IMR-90 (cell line): ENCODE measurements at regions not wholly inside any gene's neighbourhood (a gene's known extent, or its start where the extent isn't known, plus 50 kb on each side); places are given as distances from the start of the nearest gene placed in this dataset.

Experiments
- ATAC-seq: fragments of 200-7000 bp; cut with Tn5 transposase; 2 replicates; pipeline ENCODE4 v1.9.1; 2020; ENCODE audit warnings: low read depth, mild to moderate bottlenecking, moderate library complexity
- BruUV-seq: library from RNA; stranded (reverse); fragments of 400-500 nt; replicated peaks from 2 replicates; lab custom pipeline; 2021; lab: Mats Ljungman, UMichigan
- CTCF ChIA-PET: fragments of 300-600 bp; formaldehyde crosslinking; extraction: SDS; loops from one replicate; lab custom pipeline; 2021; ENCODE audit warnings: antibody characterized with exemption; lab: Yijun Ruan, JAX
- POLR2A ChIA-PET: fragments of 300-600 bp; sonication (Branson Sonifier 250); formaldehyde crosslinking; loops from one replicate; lab custom pipeline; 2022; ENCODE audit warnings: antibody characterized with exemption; ENCODE audit not compliant: unreplicated experiment; lab: Charles Lee
- DNase-seq: peaks from one replicate; pipeline ENCODE4 v3.0.0; 2013
- H2AFZ ChIP-seq: replicated peaks from 2 replicates; pipeline ENCODE3; 2013; ENCODE audit warnings: low read length, mild to moderate bottlenecking; ENCODE audit not compliant: poor library complexity
- H2AK5ac ChIP-seq: 2 replicates; pipeline ENCODE4 v1.6.1; 2013; ENCODE audit warnings: low read depth, low read length, inconsistent platforms
- H2AK9ac ChIP-seq: replicated peaks from 2 replicates; pipeline ENCODE3; 2013; ENCODE audit warnings: mild to moderate bottlenecking, low read depth, low read length, moderate library complexity; ENCODE audit not compliant: poor library complexity
- H2BK120ac ChIP-seq: 2 replicates; pipeline ENCODE4 v1.6.1; 2013; ENCODE audit warnings: low read depth, low read length, inconsistent platforms
- H2BK15ac ChIP-seq: 3 replicates; pipeline ENCODE4 v1.6.1; 2013; ENCODE audit warnings: low read depth, low read length, inconsistent platforms
- H2BK20ac ChIP-seq: 2 replicates; pipeline ENCODE4 v1.6.1; 2013; ENCODE audit warnings: low read depth, mild to moderate bottlenecking, inconsistent platforms, low read length, moderate library complexity
- H2BK5ac ChIP-seq: 2 replicates; pipeline ENCODE4 v1.6.1; 2013; ENCODE audit warnings: mild to moderate bottlenecking, low read depth, low read length, inconsistent platforms; ENCODE audit not compliant: poor library complexity, severe bottlenecking
- H3K14ac ChIP-seq: replicated peaks from 2 replicates; pipeline ENCODE4 v1.6.1; 2013; ENCODE audit warnings: low read depth, low read length, inconsistent platforms
- H3K18ac ChIP-seq: 2 replicates; pipeline ENCODE4 v1.6.1; 2013; ENCODE audit warnings: low read depth, low read length, control low read depth
- H3K23ac ChIP-seq: 2 replicates; pipeline ENCODE4 v1.6.1; 2013; ENCODE audit warnings: low read depth, low read length, inconsistent platforms
- H3K27ac ChIP-seq: 2 replicates; pipeline ENCODE4 v1.5.1; 2013; ENCODE audit warnings: mild to moderate bottlenecking, control low read depth, low read length; ENCODE audit not compliant: insufficient read depth
- H3K27me3 ChIP-seq: 2 replicates; pipeline ENCODE4 v1.6.1; 2013; ENCODE audit warnings: low read length; ENCODE audit not compliant: control insufficient read depth, insufficient read depth
- H3K36me3 ChIP-seq: 2 replicates; pipeline ENCODE4 v1.6.1; 2013; ENCODE audit warnings: low read length, mixed read lengths; ENCODE audit not compliant: control insufficient read depth, insufficient read depth
- H3K4ac ChIP-seq: 2 replicates; pipeline ENCODE4 v1.6.1; 2013; ENCODE audit warnings: low read depth, low read length, inconsistent platforms
- H3K4me1 ChIP-seq: 2 replicates; pipeline ENCODE4 v1.6.1; 2013; ENCODE audit warnings: low read length, mixed read lengths; ENCODE audit not compliant: control insufficient read depth, insufficient read depth
- H3K4me2 ChIP-seq: 2 replicates; pipeline ENCODE4 v1.6.1; 2013; ENCODE audit warnings: low read depth, mild to moderate bottlenecking, control low read depth, low read length, moderate library complexity
- H3K4me3 ChIP-seq: 2 replicates; pipeline ENCODE4 v1.5.1; 2013; ENCODE audit warnings: low read depth, mild to moderate bottlenecking, control low read depth, low read length, moderate library complexity; ENCODE audit not compliant: insufficient read depth
- H3K56ac ChIP-seq: 2 replicates; pipeline ENCODE4 v1.6.1; 2013; ENCODE audit warnings: low read length, inconsistent platforms; ENCODE audit not compliant: insufficient read depth; ENCODE audit errors: extremely low read depth
- H3K79me1 ChIP-seq, 2 experiments: 2 replicates each; pipeline ENCODE4 v1.6.1; 2013; ENCODE audit warnings: low read length in 2 of 2, inconsistent platforms in 1 of 2, low read depth in 1 of 2
- H3K9ac ChIP-seq: 2 replicates; pipeline ENCODE4 v1.6.1; 2013; ENCODE audit warnings: low read depth, low read length, control low read depth
- H3K9me1 ChIP-seq: 2 replicates; pipeline ENCODE4 v1.6.1; 2013; ENCODE audit warnings: low read length, inconsistent platforms; ENCODE audit not compliant: insufficient read depth
- H3K9me3 ChIP-seq: 2 replicates; pipeline ENCODE4 v1.6.1; 2013; ENCODE audit warnings: low read length; ENCODE audit not compliant: control insufficient read depth, insufficient read depth
- H4K20me1 ChIP-seq: 2 replicates; pipeline ENCODE4 v1.6.1; 2013; ENCODE audit warnings: low read length, inconsistent platforms; ENCODE audit not compliant: insufficient read depth
- H4K5ac ChIP-seq: 2 replicates; pipeline ENCODE4 v1.6.1; 2013; ENCODE audit warnings: mild to moderate bottlenecking, low read depth, low read length, control low read depth
- H4K8ac ChIP-seq, 2 experiments: 2 replicates each; pipeline ENCODE4 v1.6.1; 2013; ENCODE audit warnings: low read depth in 2 of 2, low read length in 2 of 2, control low read depth in 1 of 2, inconsistent platforms in 1 of 2
- H4K91ac ChIP-seq: 2 replicates; pipeline ENCODE4 v1.6.1; 2013; ENCODE audit warnings: low read depth, low read length, inconsistent platforms; ENCODE audit not compliant: insufficient read depth
- CEBPB ChIP-seq: IDR thresholded peaks from 2 replicates; pipeline ENCODE4 v1.6.1; 2012; ENCODE audit warnings: low read depth, low read length, improper control_type of control experiment
- NFE2L2 ChIP-seq: fragments of 150-350 bp; IDR thresholded peaks from 2 replicates; pipeline ENCODE4 v1.6.1; 2016; ENCODE audit warnings: low read depth, mild to moderate bottlenecking, low read length
- WGBS, 2 experiments: methylation state at CpG; one replicate each; pipeline versions ENCODE4 v1.1.5 to v1.1.7; 2013; ENCODE audit warnings: missing lambda C conversion rate in 2 of 2; ENCODE audit not compliant: insufficient read length in 1 of 2; ENCODE audit errors: extremely low coverage in 2 of 2; 5-methylcytosine and 5-hydroxymethylcytosine counted together
- dilution Hi-C: fragments of 300-500 bp; cut with HindIII; formaldehyde crosslinking; loops from one replicate; pipeline ENCODE4 v1.14.3; 2018; ENCODE audit warnings: low sequenced_read_pairs; ENCODE audit not compliant: unreplicated experiment
- in situ Hi-C: fragments of 300-500 bp; cut with MboI; formaldehyde crosslinking; loops from 3 replicates; pipeline ENCODE4 v1.14.3; 2019; ENCODE audit warnings: low sequenced_read_pairs, inconsistent platforms, mixed read lengths
- intact Hi-C: fragments of 100-400 bp; cut with micrococcal nuclease; formaldehyde crosslinking; loops from 2 replicates; pipeline ENCODE4 v1.10.0; 2022

DNA sequence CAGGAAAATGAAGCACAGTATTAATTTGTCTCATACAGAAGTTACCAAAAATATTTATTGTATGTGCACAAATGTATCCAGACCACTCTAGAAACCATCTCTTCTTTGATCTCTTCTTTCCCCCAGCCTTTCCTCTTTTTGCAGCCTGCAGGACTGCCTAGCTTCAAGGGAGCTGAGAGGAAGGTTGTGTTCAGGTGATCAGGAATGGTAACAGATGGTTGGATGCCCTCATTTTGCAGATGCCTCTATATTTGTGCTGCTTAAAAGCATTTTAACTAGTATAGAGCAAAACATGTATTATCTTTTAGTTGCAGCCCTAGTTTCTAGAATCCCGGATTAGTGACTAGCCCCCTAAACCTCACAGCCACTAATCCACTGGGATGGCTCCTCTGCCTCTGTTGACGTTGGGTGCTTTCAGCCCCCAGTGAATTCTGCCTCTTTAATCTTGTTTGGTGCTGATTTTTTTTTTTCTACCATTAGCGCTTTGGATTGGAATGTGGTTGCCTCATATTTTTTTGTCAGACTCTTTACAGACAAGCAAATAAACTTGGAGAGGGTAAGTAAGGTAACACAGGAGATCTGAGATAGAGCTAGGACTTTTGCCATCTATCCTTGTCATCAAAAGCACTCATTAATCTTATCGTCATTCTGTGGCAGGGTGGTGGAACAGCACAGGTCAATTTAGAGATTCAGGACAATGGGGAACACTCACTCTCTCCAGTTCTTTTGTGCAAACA, 103.8 kb upstream of the NDUFV2 start:
- BruUV-seq, result no TSS peak
- peaks cover 19% of the 10 kb centered on the region for H3K4me1 ChIP-seq
- peak overlapping the region; percentile 63; the same call in 1 of the 2 replicates for H3K23ac ChIP-seq
- H3K27me3 ChIP-seq, result no peaks in the 10 kb centered on the region
- no peaks in the 10 kb centered on the region for H4K20me1 ChIP-seq
- TF ChIP-seq CEBPB (peak; percentile 77), NFE2L2 (no peak)
- DNase-seq (peak; percentile 55), ATAC-seq (peak; percentile 61)
- H2BK20ac ChIP-seq, result peak overlapping the region; percentile 96
- ChIA-PET CTCF (interaction anchor here (1.6 to 2.2 kb wide), 2 partner anchors 11 to 75 kb away, joined by 3 to 9 read pairs; no protein-coding TSS in a partner anchor), POLR2A (interaction anchor here (0.6 kb wide), 1 partner anchor 205 kb away, joined by 3 read pairs; no protein-coding TSS in a partner anchor)
- peak overlapping the region; percentile 91 for H3K18ac ChIP-seq
- H3K14ac ChIP-seq, result peak overlapping the region; percentile 75
- 0 out of 2 replicates have a peak overlapping the region, but pooled peaks have one; percentile 50 for H3K56ac ChIP-seq
- peak overlapping the region; percentile 72 for H2BK5ac ChIP-seq
- H3K36me3 ChIP-seq, result no peaks in the 10 kb centered on the region
- peaks cover 6% of the 10 kb centered on the region; the same call in 1 of the 2 replicates for H3K9me1 ChIP-seq
- H3K4ac ChIP-seq, result peak overlapping the region; percentile 90
- H2BK15ac ChIP-seq, result peak overlapping the region; percentile 45
- H3K4me3 ChIP-seq, result no peak overlapping the region
- peaks cover 5% of the 10 kb centered on the region for H3K9me3 ChIP-seq
- intact Hi-C loops (loop anchor here (5.0 to 10.0 kb wide), 2 partner anchors 59 to 146 kb away; no protein-coding TSS in a partner anchor), dilution Hi-C loops (loop anchor here (25.0 kb wide), 1 partner anchor 311 kb away; no protein-coding TSS in a partner anchor), in situ Hi-C loops (no loop called here)
- peak overlapping the region; percentile 34 for H2AK9ac ChIP-seq
- H4K91ac ChIP-seq, result peak overlapping the region; percentile 82; the same call in 1 of the 2 replicates
- H3K4me2 ChIP-seq, result peak overlapping the region; percentile 63
- H3K27ac ChIP-seq, result peak overlapping the region; percentile 33; the same call in 1 of the 2 replicates
- H3K9ac ChIP-seq, result peak overlapping the region; percentile 19; the same call in 1 of the 2 replicates
- no peaks in the 10 kb centered on the region for H3K79me1 ChIP-seq
- H2AK5ac ChIP-seq, result peak overlapping the region; percentile 80
- peak overlapping the region; percentile 91 for H2BK120ac ChIP-seq
- H2AFZ ChIP-seq, result no peak overlapping the region
- WGBS, 2 experiments, result no CpG with 5 or more reads among the region's 4 CpGs
- H4K5ac ChIP-seq, result peak overlapping the region; percentile 74; the same call in 1 of the 2 replicates
- peak overlapping the region; percentile 42 to 76; a peak in 3 of 4 replicates for H4K8ac ChIP-seq
